SK-N-SH (cell line): ENCODE measurements at regions not wholly inside any gene's neighbourhood (a gene's known extent, or its start where the extent isn't known, plus 50 kb on each side); places are given as distances from the start of the nearest gene placed in this dataset.

Experiments
- CTCF ChIA-PET: fragments of 300-600, 350-600 bp; formaldehyde crosslinking; extraction: SDS; loops from one replicate; lab custom pipeline; 2021; lab: Yijun Ruan, JAX
- POLR2A ChIA-PET: fragments of 350-600 bp; sonication (Branson Sonifier 250); formaldehyde crosslinking; extraction: SDS; loops from one replicate; lab custom pipeline; 2020; ENCODE audit warnings: antibody characterized with exemption, inconsistent platforms; lab: Yijun Ruan, JAX
- DNase-seq: peaks from one replicate; pipeline ENCODE4 v3.0.0; 2012
- H2AFZ ChIP-seq: fragments of 200-600 bp; sonication (generic); 2 replicates; pipeline ENCODE4 v1.8.1; 2016; ENCODE audit warnings: antibody characterized with exemption, mild to moderate bottlenecking, low read depth
- H3F3A ChIP-seq: fragments of 200-600 bp; sonication (generic); replicated peaks from 2 replicates; pipeline ENCODE3; 2016; ENCODE audit warnings: antibody characterized with exemption, mild to moderate bottlenecking; ENCODE audit not compliant: insufficient read depth
- H3K27ac ChIP-seq, 2 experiments: fragments of 200-500 bp in 1 of 2; fragments of 200-600 bp in 1 of 2; sonication (Bioruptor generic) in 1 of 2; sonication (generic), shearing (Covaris generic) in 1 of 2; 2 replicates each; pipeline versions ENCODE4 v1.5.1 to v1.6.1; 2014 to 2016; ENCODE audit warnings: low read depth in 2 of 2, inconsistent platforms in 1 of 2, low read length in 1 of 2, mild to moderate bottlenecking in 1 of 2, mixed read lengths in 1 of 2
- H3K27me3 ChIP-seq: fragments of 200-600 bp; sonication (generic), shearing (Covaris generic); 2 replicates; pipeline ENCODE4 v1.6.1; 2016; ENCODE audit warnings: mixed run types; ENCODE audit not compliant: insufficient read depth
- H3K36me3 ChIP-seq, 2 experiments: fragments of 200-500 bp in 1 of 2; fragments of 200-600 bp in 1 of 2; sonication (Bioruptor generic) in 1 of 2; sonication (generic) in 1 of 2; replicated peaks in 1 of 2; 2 replicates each; pipeline versions ENCODE3 to v1.5.1; 2014 to 2016; ENCODE audit warnings: low read length in 1 of 2, mild to moderate bottlenecking in 1 of 2; ENCODE audit not compliant: insufficient read depth in 2 of 2, control insufficient read depth in 1 of 2
- H3K4me1 ChIP-seq, 2 experiments: fragments of 200-500 bp in 1 of 2; fragments of 200-600 bp in 1 of 2; sonication (Bioruptor generic) in 1 of 2; sonication (generic), shearing (Covaris generic) in 1 of 2; 2 replicates each; pipeline versions ENCODE4 v1.5.1 to v1.6.1; 2014 to 2016; ENCODE audit warnings: low read depth in 1 of 2, low read length in 1 of 2, mixed run types in 1 of 2; ENCODE audit not compliant: insufficient read depth in 2 of 2, control insufficient read depth in 1 of 2
- H3K4me2 ChIP-seq: fragments of 200-600 bp; sonication (generic), shearing (Covaris generic); 2 replicates; pipeline ENCODE4 v1.6.1; 2017; ENCODE audit warnings: mixed run types
- H3K4me3 ChIP-seq, 2 experiments: fragments of 200-500 bp in 1 of 2; fragments of 200-600 bp in 1 of 2; sonication (Bioruptor generic) in 1 of 2; sonication (generic), shearing (Covaris generic) in 1 of 2; 2 replicates each; pipeline versions ENCODE4 v1.5.1 to v1.8.1; 2014 to 2016; ENCODE audit warnings: low read depth in 2 of 2, inconsistent platforms in 1 of 2, low read length in 1 of 2, mild to moderate bottlenecking in 1 of 2, mixed read lengths in 1 of 2, moderate library complexity in 1 of 2
- H3K79me2 ChIP-seq: fragments of 200-600 bp; sonication (generic); 2 replicates; pipeline ENCODE4 v1.8.1; 2017; ENCODE audit warnings: mild to moderate bottlenecking; ENCODE audit not compliant: insufficient read depth
- H3K9ac ChIP-seq: fragments of 200-600 bp; sonication (generic); 2 replicates; pipeline ENCODE4 v1.6.1; 2017; ENCODE audit warnings: mixed run types
- H3K9me2 ChIP-seq: fragments of 200-600 bp; sonication (generic); 2 replicates; pipeline ENCODE4 v1.6.1; 2017; ENCODE audit warnings: mixed run types
- H3K9me3 ChIP-seq: fragments of 200-600 bp; sonication (generic); 2 replicates; pipeline ENCODE4 v1.6.1; 2017; ENCODE audit warnings: mixed run types, mild to moderate bottlenecking, moderate library complexity
- H4K20me1 ChIP-seq: fragments of 200-600 bp; sonication (generic); 2 replicates; pipeline ENCODE4 v1.6.1; 2017; ENCODE audit warnings: mild to moderate bottlenecking, mixed run types; ENCODE audit not compliant: insufficient read depth
- CHD2 ChIP-seq: fragments of 150-350 bp; IDR thresholded peaks from 2 replicates; pipeline ENCODE4 v1.6.1; 2018; ENCODE audit warnings: low read length; ENCODE audit not compliant: partially characterized antibody
- ELF1 ChIP-seq: IDR thresholded peaks from 2 replicates; pipeline ENCODE4 v1.4.0; 2012
- EP300 ChIP-seq, 2 experiments: IDR thresholded peaks; 2 replicates each; pipeline versions ENCODE4 v1.4.0 to v1.6.1; 2012; ENCODE audit warnings: borderline replicate concordance in 1 of 2, low read depth in 1 of 2, low read length in 1 of 2
- GABPA ChIP-seq: IDR thresholded peaks from 2 replicates; pipeline ENCODE4 v1.4.0; 2012; ENCODE audit warnings: low read depth, mild to moderate bottlenecking
- JUND ChIP-seq: IDR thresholded peaks from 2 replicates; pipeline ENCODE4 v1.4.0; 2012
- MEF2A ChIP-seq: IDR thresholded peaks from 2 replicates; pipeline ENCODE4 v1.4.0; 2012; ENCODE audit warnings: low read depth, borderline replicate concordance
- MXI1 ChIP-seq: IDR thresholded peaks from 2 replicates; pipeline ENCODE4 v1.6.1; 2012; ENCODE audit warnings: mild to moderate bottlenecking, low read depth, low read length, improper control_type of control experiment
- NRF1 ChIP-seq: IDR thresholded peaks from 2 replicates; pipeline ENCODE4 v1.6.1; 2012; ENCODE audit warnings: low read depth, mild to moderate bottlenecking, low read length
- RAD21 ChIP-seq: IDR thresholded peaks from 2 replicates; pipeline ENCODE4 v1.6.1; 2012; ENCODE audit warnings: mild to moderate bottlenecking, low read length
- RCOR1 ChIP-seq: fragments of 150-350 bp; IDR thresholded peaks from 2 replicates; pipeline ENCODE4 v1.6.1; 2017; ENCODE audit warnings: antibody characterized with exemption, low read length
- RFX5 ChIP-seq: IDR thresholded peaks from 2 replicates; pipeline ENCODE4 v1.6.1; 2012; ENCODE audit warnings: mild to moderate bottlenecking, improper control_type of control experiment, low read length
- RXRA ChIP-seq: IDR thresholded peaks from 2 replicates; pipeline ENCODE4 v1.4.0; 2012; ENCODE audit warnings: low read depth, mild to moderate bottlenecking, borderline replicate concordance
- SIN3A ChIP-seq: IDR thresholded peaks from 2 replicates; pipeline ENCODE4 v1.6.1; 2012; ENCODE audit warnings: low read depth, mild to moderate bottlenecking, low read length, moderate library complexity, borderline replicate concordance
- SMC3 ChIP-seq: IDR thresholded peaks from 2 replicates; pipeline ENCODE4 v1.6.1; 2012; ENCODE audit warnings: low read depth, low read length, improper control_type of control experiment
- TAF1 ChIP-seq: IDR thresholded peaks from 2 replicates; pipeline ENCODE4 v1.6.1; 2012; ENCODE audit warnings: low read depth, mild to moderate bottlenecking, low read length, moderate library complexity, borderline replicate concordance
- TEAD4 ChIP-seq: IDR thresholded peaks from 2 replicates; pipeline ENCODE4 v1.4.0; 2012; ENCODE audit warnings: mild to moderate bottlenecking, borderline replicate concordance; ENCODE audit not compliant: insufficient read depth
- YY1 ChIP-seq: IDR thresholded peaks from 2 replicates; pipeline ENCODE4 v1.4.0; 2012; ENCODE audit warnings: low read depth, mild to moderate bottlenecking
- WGBS: methylation state at CpG from one replicate; pipeline ENCODE4 v1.1.6; 2017; ENCODE audit warnings: low lambda C conversion rate; 5-methylcytosine and 5-hydroxymethylcytosine counted together
- TF ChIP-seq, protein P1 (sequence below): fragments of 150-350 bp; IDR thresholded peaks from 2 replicates; pipeline ENCODE4 v1.6.1; 2017; ENCODE audit warnings: antibody characterized with exemption, low read length, low read depth, borderline replicate concordance
- TF ChIP-seq, protein P2 (sequence below): IDR thresholded peaks from 2 replicates; pipeline ENCODE4; 2012
- TF ChIP-seq, protein P3 (sequence below): IDR thresholded peaks from 2 replicates; pipeline ENCODE4 v1.4.0; 2012; ENCODE audit warnings: low read depth

DNA sequence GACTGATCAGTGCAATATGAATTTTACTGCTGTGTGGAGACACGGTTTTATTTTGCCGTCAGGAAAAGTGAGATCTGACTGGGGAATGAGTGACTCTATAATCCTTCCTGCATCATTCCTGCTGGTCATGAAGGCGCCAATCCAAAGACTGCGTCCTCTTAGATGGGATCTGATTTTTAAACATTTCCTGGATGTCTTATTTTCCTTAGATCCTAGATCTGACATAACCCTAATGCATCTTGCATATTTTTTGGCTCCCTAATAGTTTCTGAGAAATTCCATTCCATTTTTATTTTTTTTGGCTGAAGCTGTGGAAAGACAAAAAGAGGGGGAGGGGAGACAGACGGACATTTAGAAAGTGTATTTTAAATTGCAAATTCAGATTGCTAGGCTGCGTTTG is 454.9 kb upstream of the FAT1 start (continued):
- TF ChIP-seq TAF1 (no peak), RFX5 (no peak), GABPA (no peak), RCOR1 (no peak), SIN3A (no peak)
- TF ChIP-seq, all 33 proteins: peak for 0

DNA sequence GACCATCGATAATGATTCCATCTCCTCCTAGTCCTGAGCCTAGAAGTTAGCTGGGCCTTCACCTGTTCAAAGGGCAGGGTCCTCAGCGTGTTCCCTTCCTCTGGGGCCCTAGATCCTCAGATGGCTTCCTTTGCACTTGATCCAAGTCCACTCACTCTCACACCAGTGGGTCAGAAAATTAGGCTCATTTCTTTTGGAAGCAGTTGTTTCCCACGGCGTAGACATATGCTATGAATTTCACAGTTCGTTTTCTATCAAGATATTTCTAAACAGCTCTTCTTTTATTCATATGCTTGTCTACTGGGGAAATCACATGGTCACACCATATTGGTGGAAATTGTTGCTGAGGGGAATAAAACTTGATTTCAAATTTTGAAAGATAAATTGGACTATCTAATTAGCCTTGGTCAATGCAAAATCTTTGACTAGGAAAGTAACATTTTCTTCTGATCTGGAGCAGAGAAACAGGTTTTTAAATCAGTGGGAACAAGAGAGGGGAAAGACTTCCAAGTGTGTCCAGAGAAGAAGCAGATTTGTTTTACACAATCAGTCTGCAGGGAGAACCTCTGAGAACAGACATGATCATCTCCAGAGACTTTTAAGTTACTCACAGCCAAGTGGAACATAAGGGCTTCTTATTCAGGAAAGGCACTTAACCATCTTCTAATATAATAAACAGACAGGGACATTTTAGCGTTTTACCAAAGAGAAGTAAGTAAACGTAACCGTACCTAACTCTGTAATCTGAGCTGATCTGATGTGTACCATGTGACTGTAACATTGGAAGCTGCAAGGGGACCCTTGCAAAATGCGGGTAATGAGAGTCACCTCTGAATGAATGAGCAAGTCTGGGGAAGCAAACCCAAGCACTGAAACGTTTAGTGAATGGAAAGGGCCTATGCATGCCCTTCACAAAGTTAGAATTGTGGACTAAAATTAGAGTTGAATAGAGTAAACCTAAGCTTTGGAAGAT is 455.7 kb upstream of the FAT1 start:
- Histone ChIP-seq H3K9ac (no peak overlapping the region), H3K4me1 (no peaks in the 10 kb centered on the region; a peak in 1 of 4 replicates), H3F3A (no peaks in the 10 kb centered on the region), H3K27me3 (no peaks in the 10 kb centered on the region; the same call in 1 of the 2 replicates), H3K4me2 (no peak overlapping the region), H3K79me2 (no peaks in the 10 kb centered on the region), H3K9me3 (no peaks in the 10 kb centered on the region), H2AFZ (no peak overlapping the region), H3K4me3 (no peak overlapping the region), H3K27ac (no peak overlapping the region), H3K9me2 (no peaks in the 10 kb centered on the region), H3K36me3 (no peaks in the 10 kb centered on the region), H4K20me1 (no peaks in the 10 kb centered on the region)
- WGBS = 37% methylated on average over 10 of the region's 10 CpGs
- DNase-seq = no peak
- TF ChIP-seq RXRA = no peak
- no peak for TF ChIP-seq MXI1
- TF ChIP-seq TAF1 = no peak
- TF ChIP-seq, protein P1, sequence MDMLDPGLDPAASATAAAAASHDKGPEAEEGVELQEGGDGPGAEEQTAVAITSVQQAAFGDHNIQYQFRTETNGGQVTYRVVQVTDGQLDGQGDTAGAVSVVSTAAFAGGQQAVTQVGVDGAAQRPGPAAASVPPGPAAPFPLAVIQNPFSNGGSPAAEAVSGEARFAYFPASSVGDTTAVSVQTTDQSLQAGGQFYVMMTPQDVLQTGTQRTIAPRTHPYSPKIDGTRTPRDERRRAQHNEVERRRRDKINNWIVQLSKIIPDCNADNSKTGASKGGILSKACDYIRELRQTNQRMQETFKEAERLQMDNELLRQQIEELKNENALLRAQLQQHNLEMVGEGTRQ = no peak
- no peak for TF ChIP-seq NRF1
- TF ChIP-seq ELF1 = no peak
- no peak for TF ChIP-seq JUND
- TF ChIP-seq TEAD4 = no peak
- TF ChIP-seq, protein P2, sequence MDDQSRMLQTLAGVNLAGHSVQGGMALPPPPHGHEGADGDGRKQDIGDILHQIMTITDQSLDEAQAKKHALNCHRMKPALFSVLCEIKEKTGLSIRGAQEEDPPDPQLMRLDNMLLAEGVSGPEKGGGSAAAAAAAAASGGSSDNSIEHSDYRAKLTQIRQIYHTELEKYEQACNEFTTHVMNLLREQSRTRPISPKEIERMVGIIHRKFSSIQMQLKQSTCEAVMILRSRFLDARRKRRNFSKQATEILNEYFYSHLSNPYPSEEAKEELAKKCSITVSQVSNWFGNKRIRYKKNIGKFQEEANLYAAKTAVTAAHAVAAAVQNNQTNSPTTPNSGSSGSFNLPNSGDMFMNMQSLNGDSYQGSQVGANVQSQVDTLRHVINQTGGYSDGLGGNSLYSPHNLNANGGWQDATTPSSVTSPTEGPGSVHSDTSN = no peak
- ChIA-PET POLR2A (no interaction called here), CTCF (no interaction called here)

DNA sequence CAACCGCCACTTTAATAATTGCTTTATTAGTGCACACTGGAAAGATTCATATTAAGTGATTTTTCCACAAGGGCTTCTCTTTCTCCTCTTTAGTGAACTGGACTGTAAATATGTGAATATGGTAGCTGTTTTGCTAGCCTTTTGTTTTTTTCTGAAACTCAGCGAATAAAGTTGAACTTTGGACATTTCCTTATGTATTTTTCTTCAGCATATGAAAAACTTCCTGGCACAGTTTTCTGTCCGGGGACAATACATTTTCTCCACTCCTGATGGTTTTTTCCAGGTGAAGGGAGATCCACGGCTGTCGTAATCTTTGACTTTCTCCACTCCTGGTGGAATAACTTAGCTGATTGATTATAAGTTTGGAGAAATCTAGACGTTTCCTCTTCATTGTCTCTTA is 457.4 kb upstream of the FAT1 start:
- H3K4me2 ChIP-seq = no peak overlapping the region
- H3K36me3 ChIP-seq = no peaks in the 10 kb centered on the region
- H3K4me3 ChIP-seq = no peak overlapping the region
- TF ChIP-seq EP300 (IDR thresholded peaks at IDR 0.05; ENCODE audit: borderline replicate concordance in 1 of 2, low read depth in 1 of 2, low read length in 1 of 2) (no peak), RXRA (no peak), CHD2 (no peak), RFX5 (no peak), MEF2A (no peak), ELF1 (no peak), MXI1 (no peak), TEAD4 (no peak), YY1 (no peak), TAF1 (no peak), RAD21 (no peak), SMC3 (no peak), RCOR1 (no peak), JUND (no peak)
- TF ChIP-seq, protein P2 = no peak
- TF ChIP-seq, protein P1 = no peak
- TF ChIP-seq, protein P3, sequence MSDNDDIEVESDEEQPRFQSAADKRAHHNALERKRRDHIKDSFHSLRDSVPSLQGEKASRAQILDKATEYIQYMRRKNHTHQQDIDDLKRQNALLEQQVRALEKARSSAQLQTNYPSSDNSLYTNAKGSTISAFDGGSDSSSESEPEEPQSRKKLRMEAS = no peak
- TF ChIP-seq, all 33 proteins: peak for 0
- Histone ChIP-seq H3K27me3 (no peaks in the 10 kb centered on the region; the same call in 1 of the 2 replicates), H3K9me3 (no peaks in the 10 kb centered on the region), H3K9me2 (no peaks in the 10 kb centered on the region), H2AFZ (no peak overlapping the region), H3K9ac (no peak overlapping the region), H3K4me1 (no peaks in the 10 kb centered on the region; a peak in 1 of 4 replicates), H3K79me2 (no peaks in the 10 kb centered on the region), H3K27ac (no peak overlapping the region), H4K20me1 (no peaks in the 10 kb centered on the region), H3F3A (no peaks in the 10 kb centered on the region)
- POLR2A ChIA-PET = no interaction called here
- DNase-seq = no peak
- 29% methylated on average over 6 of the region's 6 CpGs for WGBS
- CTCF ChIA-PET = interaction anchor here (0.6 kb wide), 1 partner anchor 39 kb away, joined by 3 read pairs; no protein-coding TSS in a partner anchor
